GM20000 (cell line): ENCODE measurements at regions not wholly inside any gene's neighbourhood (a gene's known extent, or its start where the extent isn't known, plus 50 kb on each side); places are given as distances from the start of the nearest gene placed in this dataset.
"Not testable (repeated sequence)": the region's sequence is repeated elsewhere in the genome, so short reads cannot be mapped to it uniquely, and the experiment has no call there.

ENCODE experiments used
- DNase-seq: peaks from one replicate; pipeline ENCODE4 v3.0.0; 2012; ENCODE audit warnings: low spot score
- CTCF ChIP-seq: IDR thresholded peaks from 2 replicates; pipeline ENCODE4 v1.5.1; 2012; ENCODE audit warnings: mild to moderate bottlenecking, control low read depth; ENCODE audit errors: extremely low read depth, missing control alignments

GRCh38 chr9:759983-760736 is 81.3 kb upstream of the DMRT1 start:
- DNase-seq: no peak
- TF ChIP-seq CTCF: no peak

GRCh38 chr9:761176-761792 is 80.2 kb upstream of the DMRT1 start:
- TF ChIP-seq CTCF: no peak
- no peak for DNase-seq

DNA sequence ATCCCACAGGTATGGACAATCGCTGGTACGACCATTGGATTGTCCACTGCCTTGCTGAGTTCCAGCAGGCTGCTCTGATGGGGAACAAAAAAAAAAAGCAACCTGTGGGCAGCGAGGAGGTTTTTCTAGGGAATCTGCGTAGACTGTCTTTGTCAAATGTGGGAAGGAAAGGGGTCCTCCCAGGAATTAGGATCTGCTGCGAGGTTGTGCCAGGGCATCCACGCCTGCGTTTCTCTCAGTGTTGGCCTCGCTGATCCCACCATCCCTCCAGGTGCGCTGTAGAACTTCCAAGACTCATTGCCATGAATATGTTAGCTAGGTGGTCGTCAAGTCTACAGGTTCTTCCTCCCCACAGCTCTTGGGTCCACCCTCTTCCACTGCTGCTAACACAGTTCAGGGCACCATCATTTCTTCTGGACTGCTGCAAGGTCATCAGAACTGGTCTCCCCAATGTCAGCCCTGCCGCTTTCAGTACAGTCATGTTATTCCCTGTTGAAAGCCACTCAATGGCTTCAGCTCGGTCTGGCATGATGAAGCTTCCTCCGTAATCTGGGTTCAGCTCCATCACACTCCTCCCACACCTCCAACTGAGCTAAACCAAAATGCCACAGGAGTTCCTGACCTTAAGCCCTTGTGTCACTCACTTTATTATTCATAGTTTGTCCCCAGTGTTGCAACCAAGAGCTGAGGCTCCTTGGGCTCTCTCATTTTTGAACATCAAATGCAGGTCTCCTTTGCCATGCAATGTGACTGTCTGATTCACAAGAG is 79.5 kb upstream of the DMRT1 start:
- TF ChIP-seq CTCF: no peak
- no peak for DNase-seq

GRCh38 chr9:763692-764091 is 77.8 kb upstream of the DMRT1 start:
- no peak for TF ChIP-seq CTCF

DNA sequence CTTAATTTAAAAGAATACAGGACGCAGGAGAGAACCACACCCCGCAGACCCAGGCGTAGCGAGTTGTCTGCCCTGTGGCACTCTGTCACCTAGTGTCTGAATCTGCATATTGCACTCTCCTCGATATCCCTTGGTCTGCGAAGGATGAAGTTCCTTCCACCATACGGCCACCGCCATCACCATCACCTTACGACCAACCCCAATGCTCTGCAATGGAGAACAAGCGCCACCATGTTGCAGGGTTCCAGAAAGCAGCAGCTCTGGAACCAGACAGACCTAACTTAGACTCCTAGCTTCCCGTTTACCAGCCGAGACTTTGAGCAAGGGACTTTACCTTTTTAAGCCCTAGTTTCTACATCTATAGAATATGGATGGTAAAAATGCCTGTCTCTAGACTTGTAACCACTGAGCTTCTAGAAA is 77.4 kb upstream of the DMRT1 start:
- TF ChIP-seq CTCF: peak; percentile 36

More at GRCh38 chr9:763692-764091, 77.8 kb upstream of the DMRT1 start:
- DNase-seq: no peak

GRCh38 chr9:764986-765385 is 76.5 kb upstream of the DMRT1 start:
- no peak for DNase-seq
- no peak for TF ChIP-seq CTCF

More for the DNA sequence above, 77.4 kb upstream of the DMRT1 start:
- DNase-seq: peak; percentile 63

GRCh38 chr9:767061-767561 is 74.4 kb upstream of the DMRT1 start:
- DNase-seq: not testable (repeated sequence)
